GM19452 (cell line): ENCODE measurements at regions not wholly inside any gene's neighbourhood (a gene's known extent, or its start where the extent isn't known, plus 50 kb on each side); places are given as distances from the start of the nearest gene placed in this dataset.
"Not testable (repeated sequence)": the region's sequence is repeated elsewhere in the genome, so short reads cannot be mapped to it uniquely, and the experiment has no call there.

Source experiments
- ATAC-seq: cut with Tn5 transposase; IDR thresholded peaks from one replicate; pipeline ENCODE4 v1.9.1; 2021; ENCODE audit not compliant: unreplicated experiment

- ATAC-seq = no peak
These were observed 224.9 kb downstream of the VAPA start for GRCh38 chr18:10138719-10139118.

GRCh38 chr18:10139783-10140410, 226.1 kb downstream of the VAPA start:
- ATAC-seq = no peak

- ATAC-seq = no peak
These were observed 226.9 kb downstream of the VAPA start for GRCh38 chr18:10140461-10141282.

GRCh38 chr18:10141559-10141958, 227.7 kb downstream of the VAPA start:
- ATAC-seq = no peak

GRCh38 chr18:10142056-10142455, 228.2 kb downstream of the VAPA start:
- no peak for ATAC-seq

- ATAC-seq = no peak
These were observed 228.8 kb downstream of the VAPA start for GRCh38 chr18:10142496-10143160.

- no peak for ATAC-seq
These were observed 229.8 kb downstream of the VAPA start for GRCh38 chr18:10143596-10143995.

GRCh38 chr18:10145546-10145945, 231.7 kb downstream of the VAPA start:
- no peak for ATAC-seq

GRCh38 chr18:10147226-10147625, 233.4 kb downstream of the VAPA start:
- ATAC-seq = no peak

- ATAC-seq = no peak
These were observed 233.9 kb downstream of the VAPA start for GRCh38 chr18:10147752-10148151.

- ATAC-seq = no peak
These were observed 234.5 kb downstream of the VAPA start for GRCh38 chr18:10148189-10148929.

- no peak for ATAC-seq
These were observed 236.1 kb downstream of the VAPA start for GRCh38 chr18:10149768-10150556.

GRCh38 chr18:10150576-10150975, 236.8 kb downstream of the VAPA start:
- ATAC-seq = not testable (repeated sequence)

- no peak for ATAC-seq
These were observed 238.7 kb downstream of the VAPA start for GRCh38 chr18:10152475-10152874.

GRCh38 chr18:10153924-10154752, 240.3 kb downstream of the VAPA start:
- no peak for ATAC-seq

GRCh38 chr18:10157706-10158105, 243.9 kb downstream of the VAPA start:
- no peak for ATAC-seq

- no peak for ATAC-seq
These were observed 246.4 kb downstream of the VAPA start for GRCh38 chr18:10160251-10160650.

GRCh38 chr18:10161315-10161714, 247.5 kb downstream of the VAPA start:
- ATAC-seq = no peak

- ATAC-seq = no peak
These were observed 248.5 kb downstream of the VAPA start for GRCh38 chr18:10162340-10162739.
